ENCODE measurements at regions not wholly inside any gene's neighbourhood (a gene's known extent, or its start where the extent isn't known, plus 50 kb on each side); places are given as distances from the start of the nearest gene placed in this dataset.

- no peak for TF ChIP-seq CTCF (IDR thresholded peaks at IDR 0.05; ENCODE audit: insufficient read depth, low read length, poor library complexity, severe bottlenecking)
- no peak for TF ChIP-seq EZH2phosphoT487 (conservative IDR thresholded peaks at IDR 0.05; ENCODE audit: low read length)
These were observed 1005.4 kb upstream of the DDX18 start for GRCh38 chr2:116809109-116809508.
